GM21447 (cell line): ENCODE measurements at regions not wholly inside any gene's neighbourhood (a gene's known extent, or its start where the extent isn't known, plus 50 kb on each side); places are given as distances from the start of the nearest gene placed in this dataset.
"Not testable (repeated sequence)": the region's sequence is repeated elsewhere in the genome, so short reads cannot be mapped to it uniquely, and the experiment has no call there.

ENCODE experiments used
- ATAC-seq: cut with Tn5 transposase; IDR thresholded peaks from one replicate; pipeline ENCODE4 v1.9.1; 2021; ENCODE audit not compliant: unreplicated experiment

- ATAC-seq = no peak
These were observed 746.1 kb downstream of the C4orf33 start for GRCh38 chr4:129842096-129842495.

DNA sequence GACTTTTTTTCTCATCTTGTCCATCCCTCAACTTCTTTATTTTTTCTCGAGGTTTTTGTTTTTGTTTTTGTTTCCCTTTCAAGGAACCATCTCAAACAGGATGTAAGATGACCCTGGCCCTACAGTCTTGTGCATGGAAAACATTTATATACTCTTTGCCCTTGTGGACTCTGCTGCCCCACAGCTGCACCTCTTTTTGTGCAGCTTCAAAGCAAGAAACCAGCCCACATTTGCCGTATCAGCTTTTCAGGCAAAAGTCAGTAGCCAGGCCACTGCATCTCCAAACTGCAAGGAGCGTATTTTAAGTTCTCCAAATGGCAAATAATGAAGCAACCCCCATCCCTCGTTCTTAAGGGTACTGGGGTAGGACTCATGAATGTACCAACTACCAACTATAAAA lies 756.5 kb downstream of the C4orf33 start:
- no peak for ATAC-seq

- not testable (repeated sequence) for ATAC-seq
These were observed 757.9 kb downstream of the C4orf33 start for GRCh38 chr4:129853685-129854467.

DNA sequence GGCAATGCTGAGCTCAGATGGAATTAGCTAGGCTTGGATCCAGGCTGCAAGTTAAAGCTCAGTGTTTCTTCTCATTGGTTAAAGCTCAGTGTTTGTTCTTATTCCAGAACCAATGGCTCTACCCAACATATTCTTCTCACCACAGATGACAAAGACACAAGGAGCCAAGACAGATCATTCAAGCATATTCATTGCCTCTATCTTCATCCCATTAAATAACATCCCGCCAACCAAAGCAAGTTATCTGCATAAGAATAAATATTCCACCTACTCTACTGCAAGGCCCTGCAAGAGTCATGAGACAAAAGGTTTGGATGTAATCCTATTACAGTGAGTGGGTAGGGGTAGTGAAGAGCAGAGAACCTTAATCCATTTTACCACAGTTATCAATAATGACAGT lies 766.5 kb downstream of the C4orf33 start:
- no peak for ATAC-seq

DNA sequence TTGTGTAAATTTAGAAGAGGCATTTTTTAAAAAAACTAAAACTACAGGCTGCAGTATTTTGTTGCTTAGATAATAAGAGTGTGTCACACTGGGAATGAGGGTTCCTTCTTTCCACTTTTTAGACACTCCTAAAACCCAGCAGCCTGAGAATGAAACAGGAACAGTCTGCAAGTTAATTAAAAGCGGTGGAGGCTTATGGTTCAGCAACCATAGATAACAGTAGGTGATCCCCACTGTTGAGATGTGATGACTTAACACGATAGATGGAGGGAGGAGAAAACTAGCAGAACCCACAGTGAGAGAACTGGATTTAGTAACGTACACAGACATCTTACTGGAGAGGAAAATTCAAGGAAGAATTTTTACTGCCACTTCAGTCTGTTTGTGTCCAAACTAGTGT lies 767.3 kb downstream of the C4orf33 start:
- ATAC-seq = no peak

GRCh38 chr4:129883996-129884395 lies 788.0 kb downstream of the C4orf33 start:
- ATAC-seq = no peak

- ATAC-seq = no peak
These were observed 801.2 kb downstream of the C4orf33 start for GRCh38 chr4:129897111-129897510.

DNA sequence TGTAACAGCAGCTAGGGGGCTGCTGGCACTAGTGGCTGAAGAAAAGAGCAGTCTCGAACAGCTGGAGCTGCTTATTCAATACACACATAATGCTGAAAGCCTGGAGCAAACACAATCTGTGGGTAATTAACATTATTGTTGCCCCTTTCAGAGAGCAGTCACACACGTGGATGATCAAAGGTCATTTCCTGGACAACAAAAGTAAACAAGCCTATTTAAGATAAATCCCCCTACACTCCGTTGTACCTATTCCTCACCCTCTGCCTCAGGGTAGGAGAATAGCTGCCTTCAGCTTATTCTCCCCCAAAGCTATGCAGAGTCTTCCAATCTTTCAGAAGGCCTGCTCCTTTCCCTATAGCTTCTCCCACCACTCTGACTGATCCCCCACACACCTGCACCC lies 803.9 kb downstream of the C4orf33 start:
- no peak for ATAC-seq

- no peak for ATAC-seq
These were observed 804.5 kb downstream of the C4orf33 start for GRCh38 chr4:129900430-129900953.

DNA sequence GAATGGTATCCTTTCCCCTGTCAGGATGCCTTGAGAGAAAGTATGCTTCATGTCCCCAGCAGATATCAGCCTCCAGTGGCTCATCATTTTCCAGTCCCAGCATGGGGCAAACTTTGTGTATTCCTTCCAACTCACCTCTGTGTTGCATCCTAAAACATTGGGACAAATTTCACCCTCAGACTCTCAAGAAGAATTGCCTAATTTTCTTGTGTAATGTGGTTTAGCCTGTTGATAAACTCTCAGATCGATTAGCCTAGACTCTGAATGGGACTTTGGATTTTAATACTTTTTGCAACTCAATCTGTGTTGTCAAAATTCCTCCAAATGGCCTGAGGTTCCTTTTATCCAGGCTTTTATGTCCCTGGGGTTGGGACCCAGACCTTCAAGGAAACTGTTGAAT lies 805.3 kb downstream of the C4orf33 start:
- no peak for ATAC-seq

DNA sequence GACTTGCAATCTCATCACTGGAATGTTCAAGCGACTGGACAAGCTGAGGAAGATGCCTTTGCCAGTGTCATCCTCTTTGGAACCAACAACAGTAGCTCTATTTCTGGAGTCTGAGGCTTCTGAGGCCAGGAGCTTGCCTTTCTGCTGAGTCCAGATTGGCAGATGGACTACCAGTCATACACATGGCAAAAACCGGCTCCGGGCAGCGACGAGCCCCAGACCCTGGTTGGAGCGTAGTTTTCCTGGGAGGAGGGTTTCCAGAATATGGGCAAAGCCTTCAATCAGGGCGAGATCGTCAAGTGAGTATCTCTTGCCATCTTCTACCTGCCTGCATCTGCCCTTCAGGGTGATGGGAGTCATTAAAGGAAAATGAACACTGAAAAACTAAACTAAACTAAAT lies 807.9 kb downstream of the C4orf33 start:
- no peak for ATAC-seq

GRCh38 chr4:129905256-129905655 lies 809.3 kb downstream of the C4orf33 start:
- ATAC-seq = no peak

- no peak for ATAC-seq
These were observed 812.2 kb downstream of the C4orf33 start for GRCh38 chr4:129908117-129908516.

GRCh38 chr4:129916991-129917390 lies 821.0 kb downstream of the C4orf33 start:
- no peak for ATAC-seq

GRCh38 chr4:129917651-129918050 lies 821.7 kb downstream of the C4orf33 start:
- ATAC-seq = no peak

DNA sequence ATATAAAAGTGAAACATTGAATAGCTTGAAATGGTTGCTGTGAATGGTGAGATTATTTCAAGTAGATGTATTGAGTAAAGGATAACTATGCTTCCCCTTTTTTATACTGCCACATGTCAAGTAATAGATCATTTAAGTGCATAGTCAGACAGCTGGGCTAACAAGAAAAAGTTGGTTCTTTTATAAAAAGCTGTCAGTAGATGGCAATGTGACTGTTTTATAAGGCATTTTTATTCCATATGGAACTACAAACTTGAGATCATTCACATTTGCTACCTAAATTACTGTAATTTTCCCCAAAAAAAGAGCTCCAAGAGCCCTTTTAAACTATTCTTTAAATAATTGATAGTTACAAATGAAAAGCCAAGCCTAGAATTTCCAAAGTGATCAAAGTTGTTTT lies 831.0 kb downstream of the C4orf33 start:
- ATAC-seq = no peak

- ATAC-seq = no peak
These were observed 833.1 kb downstream of the C4orf33 start for GRCh38 chr4:129929052-129929451.

- ATAC-seq = no peak
These were observed 834.0 kb downstream of the C4orf33 start for GRCh38 chr4:129929984-129930383.

DNA sequence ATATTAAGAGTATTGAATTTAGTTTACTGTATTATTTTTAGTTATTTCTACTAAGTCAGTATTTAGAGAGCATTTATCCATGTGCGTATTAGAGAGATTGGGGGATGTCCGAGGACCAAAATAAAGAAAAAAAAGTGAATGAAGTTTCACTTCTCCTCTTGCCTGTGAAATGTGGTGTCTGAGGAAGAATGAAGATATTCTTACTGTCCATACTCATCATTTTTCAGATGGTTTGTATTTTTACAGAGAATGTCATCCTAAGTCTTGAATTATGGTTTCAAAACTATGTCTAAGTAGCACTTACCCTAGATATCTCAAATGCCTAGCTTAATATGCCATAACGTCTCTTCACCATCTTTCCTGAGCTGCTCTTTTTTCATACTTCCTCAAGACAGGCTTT lies 854.3 kb downstream of the C4orf33 start:
- ATAC-seq = no peak

DNA sequence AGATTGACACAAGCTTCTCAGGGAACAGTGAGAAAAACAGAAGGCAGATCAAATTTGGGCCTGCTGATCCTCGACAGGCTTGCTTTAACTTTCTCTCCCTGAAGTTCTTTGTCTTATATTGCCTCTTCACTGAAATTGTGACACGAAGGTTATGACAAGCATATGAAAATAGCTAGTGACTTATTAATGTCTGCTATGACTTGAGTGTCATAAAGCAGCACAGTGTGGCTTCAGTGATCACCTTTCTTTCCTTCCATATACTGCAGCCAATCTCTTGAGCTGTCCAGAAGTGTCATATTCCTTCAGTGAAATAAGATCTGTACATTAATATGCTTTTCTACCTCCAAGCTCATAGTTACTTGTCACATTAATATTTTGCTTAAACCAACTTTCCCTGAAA lies 870.2 kb downstream of the C4orf33 start:
- ATAC-seq = no peak

- no peak for ATAC-seq
These were observed 872.4 kb downstream of the C4orf33 start for GRCh38 chr4:129968366-129968765.

DNA sequence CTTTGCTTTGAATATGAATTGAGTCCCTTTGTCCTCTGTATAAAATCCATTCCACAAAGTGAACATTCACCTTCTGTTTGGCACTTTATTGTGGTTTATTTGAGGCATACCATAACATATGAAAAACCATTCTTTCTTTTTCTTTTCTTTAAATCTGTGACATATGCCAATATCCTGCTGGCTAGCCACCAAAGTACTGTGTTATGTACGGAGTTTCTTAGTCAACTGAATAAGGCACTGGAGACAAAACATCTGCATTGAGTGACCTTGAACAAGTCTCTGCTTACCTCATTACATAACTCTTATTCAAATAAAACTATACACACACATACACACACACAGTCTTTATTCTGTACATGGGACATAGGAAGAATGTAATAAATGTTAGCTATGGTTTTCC lies 872.8 kb downstream of the C4orf33 start:
- ATAC-seq = no peak

DNA sequence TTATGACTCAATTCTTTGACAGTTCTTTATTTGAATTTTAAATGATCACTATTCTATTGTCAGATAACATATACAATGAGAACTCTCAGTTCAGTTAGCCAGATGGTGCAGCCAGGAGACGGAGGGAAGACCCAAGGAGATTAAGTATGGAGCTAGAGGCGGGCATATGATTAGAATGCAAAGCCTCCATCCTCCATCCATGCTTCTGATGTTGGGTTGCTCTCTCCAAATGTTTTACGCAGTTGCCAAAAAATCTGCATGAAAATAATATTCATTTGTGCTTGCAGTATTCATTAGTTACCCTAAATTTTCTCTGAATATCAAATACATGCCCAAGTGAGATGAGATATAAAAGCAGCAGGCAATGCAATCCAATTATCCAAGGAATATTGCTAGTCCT lies 874.8 kb downstream of the C4orf33 start:
- ATAC-seq = no peak
